Adipose tissue (tissue), 3 donors: ENCODE measurements at regions not wholly inside any gene's neighbourhood (a gene's known extent, or its start where the extent isn't known, plus 50 kb on each side); places are given as distances from the start of the nearest gene placed in this dataset.

Experiments used
- H3K27ac ChIP-seq: one replicate; pipeline ENCODE4 v1.5.1; 2013; ENCODE audit warnings: low read depth, low read length
- WGBS, 3 donors: extraction: QIAGEN DNeasy Blood & Tissue Kit; methylation state at CpG; one replicate each; pipeline ENCODE4 v1.1.7; 2013; 5-methylcytosine and 5-hydroxymethylcytosine counted together
- donor health status: healthy with polysubstance abuse.
- donor health status: Bipolar disorder and iron deficiency.
- donor health status: healthy.

DNA sequence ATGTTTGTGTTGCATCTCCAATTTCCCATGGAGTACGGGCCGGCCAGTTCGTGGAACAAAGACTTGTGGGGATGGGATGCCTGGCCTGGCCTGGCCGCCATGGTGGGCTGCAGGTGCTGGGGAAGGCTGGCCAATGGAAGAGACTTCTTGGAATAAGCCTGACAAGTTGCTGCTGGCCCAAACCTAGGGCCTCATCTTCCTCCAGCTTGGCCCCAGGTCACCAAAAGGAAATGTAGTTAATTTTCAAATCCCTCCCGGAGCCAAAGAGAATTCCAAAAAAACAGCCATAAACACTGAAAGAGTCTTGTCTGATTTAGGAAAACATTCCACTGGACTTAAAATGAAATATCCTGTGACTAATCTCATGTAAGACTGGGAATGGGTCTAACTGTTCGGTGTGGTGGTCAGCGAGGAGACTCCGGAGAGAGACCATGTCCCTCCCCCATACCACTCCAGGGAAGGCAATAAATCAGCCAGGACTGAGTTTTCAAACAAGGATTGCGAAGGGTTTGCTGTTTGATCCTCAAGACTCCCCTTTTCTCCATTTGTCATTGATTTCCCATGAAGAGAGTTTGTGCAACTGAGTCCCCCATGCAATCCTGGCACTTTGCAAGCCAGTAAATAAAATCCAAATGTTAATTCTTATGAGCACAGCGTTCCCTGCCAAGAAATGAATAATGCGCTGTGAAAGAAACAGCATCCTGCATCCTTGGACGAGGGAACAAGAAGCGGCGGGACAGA, 128.7 kb upstream of the HABP2 start:
- WGBS, 3 donors = 57 to 80% (median 67%) methylated on average over 14 of the region's 14 CpGs
- H3K27ac ChIP-seq = no peak overlapping the region

DNA sequence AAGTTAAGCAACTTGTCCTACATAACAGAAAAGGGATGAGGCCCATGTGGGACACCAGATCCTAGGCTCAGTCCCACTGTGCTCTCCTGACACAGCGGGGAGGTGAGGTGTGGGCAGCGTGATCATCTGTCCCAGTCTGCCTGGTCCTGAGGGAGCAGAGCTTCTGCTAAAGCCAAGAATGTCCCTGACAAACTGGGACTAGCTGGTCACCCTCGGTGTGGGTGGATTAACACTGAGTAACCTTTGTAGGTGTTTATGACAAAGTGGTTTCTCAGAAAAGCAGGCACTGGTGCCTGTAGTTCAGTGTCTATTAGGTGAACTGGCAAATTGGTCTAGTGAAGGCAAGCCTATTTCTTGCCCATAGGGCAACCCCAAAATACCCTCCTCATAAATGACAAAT, 127.8 kb upstream of the HABP2 start:
- 81 to 89% (median 85%) methylated on average over 3 of the region's 3 CpGs for WGBS, 3 donors
- no peak overlapping the region for H3K27ac ChIP-seq

DNA sequence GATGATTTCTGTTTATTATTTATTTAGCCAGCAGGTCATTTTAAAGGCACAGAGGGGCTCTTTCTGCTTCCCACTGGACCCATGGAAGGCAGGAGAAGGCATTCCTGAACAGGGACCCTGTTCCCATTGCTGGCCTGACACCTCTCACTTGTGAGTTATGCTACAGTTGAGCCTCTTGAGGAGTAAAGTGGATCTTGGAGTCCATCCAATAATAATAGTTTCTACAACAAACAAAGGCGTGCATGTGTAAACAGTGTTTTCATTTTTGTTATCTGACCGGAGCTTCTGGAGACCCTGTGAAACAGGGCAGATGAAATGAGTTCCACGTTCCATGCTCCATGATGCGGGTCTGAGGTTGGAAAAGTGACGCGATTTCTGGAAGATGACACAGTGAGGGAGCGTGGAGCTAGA, 127.3 kb upstream of the HABP2 start:
- H3K27ac ChIP-seq = no peak overlapping the region
- WGBS, 3 donors = 57 to 76% (median 58%) methylated on average over 7 of the region's 7 CpGs

DNA sequence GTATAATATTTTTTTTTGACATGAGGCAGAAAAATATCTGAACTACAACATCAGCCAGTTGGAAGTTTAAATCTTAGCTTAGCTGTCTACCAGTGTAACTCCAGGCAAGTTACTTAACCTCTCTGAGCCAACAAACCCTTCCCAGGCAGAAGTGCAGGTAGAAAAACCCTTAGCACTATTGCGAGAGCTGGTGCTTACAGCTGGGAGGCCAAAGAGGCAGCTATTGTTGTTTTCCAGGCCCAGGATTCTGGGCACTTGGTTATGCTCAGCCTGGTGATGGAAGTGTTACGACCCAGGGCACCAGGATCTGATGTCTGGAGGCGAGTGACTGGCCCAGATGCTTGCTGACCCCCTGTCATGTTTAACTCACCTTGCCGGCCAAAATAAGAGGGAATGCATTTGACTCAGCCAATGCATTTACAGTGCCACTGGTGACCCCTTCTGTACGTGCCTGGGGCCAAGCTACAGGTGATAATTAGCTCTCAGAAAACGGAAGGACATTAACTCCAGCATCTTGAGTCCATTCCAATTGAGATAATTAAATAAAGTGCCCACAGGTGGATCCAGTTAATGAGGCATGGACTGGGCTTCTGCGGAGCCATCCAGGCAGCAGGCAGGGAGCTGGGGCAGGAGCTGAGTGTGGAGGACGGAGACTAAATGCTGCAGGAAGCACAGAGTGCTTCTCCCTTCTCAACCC, 126.5 kb upstream of the HABP2 start:
- H3K27ac ChIP-seq = no peak overlapping the region
- 86 to 89% (median 86%) methylated on average over 8 of the region's 8 CpGs for WGBS, 3 donors

DNA sequence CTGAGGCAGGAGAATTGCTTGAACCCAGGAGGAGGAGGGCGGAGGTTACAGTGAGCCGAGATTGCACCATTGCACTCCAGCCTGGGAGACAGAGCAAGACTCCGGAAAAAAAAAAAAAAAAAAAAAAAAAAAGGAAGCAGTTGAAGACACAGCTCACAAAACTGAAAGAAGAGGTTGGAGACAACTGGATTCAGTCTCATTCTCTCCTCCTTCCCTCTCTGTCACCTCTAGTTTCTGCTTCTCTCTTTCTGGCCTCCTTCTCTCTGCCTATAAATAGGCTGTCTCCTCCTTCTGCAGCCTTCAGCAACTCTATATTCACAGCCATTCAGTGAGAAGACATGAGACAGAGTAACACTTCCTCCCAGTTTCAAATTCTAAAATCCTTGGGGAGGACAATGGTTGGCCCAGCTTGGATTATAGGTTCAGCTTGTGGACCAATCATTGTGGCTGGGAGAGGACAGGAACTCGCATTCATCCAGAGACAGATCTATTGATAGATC, 125.6 kb upstream of the HABP2 start:
- 66 to 91% (median 73%) methylated on average over 4 of the region's 4 CpGs for WGBS, 3 donors
- no peak overlapping the region for H3K27ac ChIP-seq

DNA sequence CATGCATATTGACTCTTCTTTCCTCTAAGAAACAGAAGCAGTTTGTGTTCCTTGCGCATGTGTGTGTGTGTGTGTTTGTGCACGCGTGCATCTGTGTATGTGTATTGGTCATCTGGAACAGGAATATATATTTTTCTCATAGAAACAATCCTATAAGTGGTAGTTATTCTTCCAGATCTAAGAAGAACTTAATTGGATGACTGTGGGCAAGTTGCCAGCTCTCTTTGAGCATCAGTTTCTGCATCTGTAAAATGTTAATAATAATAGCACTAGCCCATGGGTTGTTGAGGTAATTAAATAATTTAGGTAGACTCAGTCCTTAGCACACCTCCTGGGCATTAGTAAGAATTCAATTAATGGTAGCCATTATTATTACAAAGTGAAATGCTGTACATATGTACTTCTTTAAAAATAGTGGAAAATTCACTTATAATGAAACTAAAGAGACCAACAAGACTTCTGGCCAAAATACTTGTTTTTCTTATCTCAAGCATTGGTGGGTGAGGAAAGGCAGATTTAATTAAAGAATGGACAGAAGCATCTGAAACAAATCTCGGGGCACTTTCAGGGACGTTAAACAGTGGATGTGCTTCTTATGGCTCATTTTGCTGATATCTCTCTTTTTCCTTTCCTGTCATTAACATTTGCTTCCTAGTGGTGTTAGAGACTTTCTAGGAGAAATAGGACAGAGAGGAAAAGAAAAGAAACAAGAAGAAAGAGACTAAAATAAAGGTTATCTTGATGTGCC, 124.9 kb upstream of the HABP2 start:
- H3K27ac ChIP-seq = no peak overlapping the region
- WGBS, 3 donors = 86 to 89% (median 86%) methylated on average over 5 of the region's 5 CpGs

DNA sequence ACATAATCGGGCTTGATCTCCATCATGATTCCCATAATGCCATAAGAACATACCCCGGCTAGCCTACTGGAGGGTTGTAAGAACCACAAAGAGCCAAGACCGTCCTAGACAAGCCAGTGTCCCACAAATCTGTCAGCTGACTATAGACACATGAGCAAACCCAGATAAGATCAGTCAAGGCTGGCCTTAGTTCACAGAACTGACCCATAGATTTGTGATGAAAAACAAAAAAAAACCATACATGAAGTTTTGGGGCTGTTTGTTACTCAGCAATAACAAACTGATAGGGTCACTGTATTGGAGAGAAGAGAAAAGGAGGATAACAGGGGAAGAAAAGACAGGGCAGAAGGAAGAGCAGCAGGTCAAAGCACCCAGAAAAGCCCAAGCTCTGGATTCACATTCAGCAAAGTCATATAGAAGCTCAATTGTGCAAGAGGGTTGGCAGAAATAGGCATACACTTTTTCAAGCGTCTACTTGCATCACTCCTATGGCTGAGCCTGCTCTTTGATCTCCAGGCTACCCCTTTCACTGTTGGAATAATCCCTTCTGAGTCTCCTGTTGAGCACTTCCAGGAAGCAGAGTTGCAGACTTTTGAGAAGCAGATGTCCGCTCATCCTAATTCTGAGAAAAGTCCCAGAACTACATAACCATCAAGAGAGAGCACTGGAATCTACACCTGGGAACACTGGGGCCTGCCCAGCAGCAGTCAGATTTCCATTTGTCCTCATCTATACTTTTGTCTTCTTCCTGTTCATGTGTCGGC, 122.0 kb upstream of the HABP2 start:
- no peak overlapping the region for H3K27ac ChIP-seq
- 85 to 91% (median 87%) methylated on average over 6 of the region's 6 CpGs for WGBS, 3 donors

DNA sequence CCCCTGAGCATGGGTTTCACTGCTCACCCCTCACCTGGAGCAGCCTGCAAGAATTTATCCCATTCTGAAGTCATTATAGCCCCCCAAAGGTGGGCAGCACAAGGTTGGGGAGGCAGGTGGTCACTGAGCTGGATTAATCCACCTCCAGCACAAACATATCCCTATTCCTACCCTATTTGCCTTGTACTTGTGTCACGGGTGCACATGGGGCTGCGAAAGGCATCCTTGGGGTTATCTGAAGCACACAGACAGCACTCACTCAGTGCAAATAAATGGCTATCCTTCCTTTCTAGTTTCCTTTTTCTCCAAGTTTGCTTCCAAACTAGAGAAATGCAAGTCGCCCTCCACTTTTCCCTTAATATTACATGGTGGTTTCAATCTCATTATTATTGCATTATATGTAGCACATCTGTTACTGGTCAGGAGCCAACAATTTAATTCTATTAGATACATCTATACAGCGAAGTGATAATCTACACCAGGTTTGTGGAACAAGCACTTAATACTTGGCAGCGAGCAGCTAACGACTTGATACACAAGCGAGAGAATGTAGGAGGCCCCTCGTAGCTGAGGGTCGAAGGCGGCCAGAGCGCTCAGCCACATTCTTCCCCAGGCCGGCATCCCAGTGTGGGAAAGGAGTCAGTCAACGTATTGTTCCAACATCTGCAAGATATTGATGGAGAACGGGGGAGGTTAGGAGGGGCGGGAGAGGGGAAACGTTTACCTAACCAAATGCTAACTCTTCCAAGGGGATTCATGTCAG, 121.3 kb upstream of the HABP2 start:
- WGBS, 3 donors = 48 to 70% (median 65%) methylated on average over 16 of the region's 16 CpGs
- H3K27ac ChIP-seq = no peak overlapping the region

DNA sequence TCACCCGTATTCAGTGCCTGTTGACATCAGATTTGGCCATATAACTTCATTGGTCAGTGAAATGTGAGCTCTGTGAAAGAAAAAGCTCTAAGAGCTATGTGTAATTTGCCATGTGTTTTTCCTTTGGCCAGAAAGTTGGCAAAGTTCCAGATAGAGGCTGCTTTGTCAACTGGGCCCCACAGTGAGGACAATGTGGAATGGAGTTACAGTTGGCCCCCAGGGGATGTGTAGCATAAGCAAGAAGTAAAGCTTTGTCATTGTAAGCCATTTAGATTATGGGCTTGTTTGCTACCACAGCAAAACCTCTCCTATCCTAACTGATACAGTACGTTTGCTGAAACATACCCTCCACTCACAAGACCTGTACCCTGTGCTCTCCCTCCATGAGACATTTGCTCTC, 119.1 kb upstream of the HABP2 start:
- 60 to 91% (median 67%) methylated on average over 2 of the region's 2 CpGs for WGBS, 3 donors
- H3K27ac ChIP-seq = no peak overlapping the region

DNA sequence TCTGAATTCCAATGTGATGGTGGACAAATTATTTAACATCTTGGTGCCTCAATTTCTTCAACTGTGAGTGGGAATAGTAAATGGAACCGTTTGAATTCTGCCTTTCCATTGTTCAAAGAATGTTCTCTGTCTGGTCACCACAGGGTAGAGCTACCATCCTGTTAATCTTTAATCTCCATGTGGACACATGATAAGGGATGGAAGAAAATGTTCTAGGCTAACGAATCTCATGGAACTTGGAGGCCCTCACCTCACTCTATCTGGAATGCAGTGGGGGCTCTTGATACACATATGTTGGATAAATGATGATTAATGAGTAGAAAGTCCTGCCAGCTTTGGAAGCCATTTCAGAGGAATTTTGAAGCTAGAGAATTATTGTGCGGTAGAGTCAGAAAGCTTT, 118.5 kb upstream of the HABP2 start:
- WGBS, 3 donors = 45 to 87% (median 80%) methylated on average over 3 of the region's 3 CpGs
- H3K27ac ChIP-seq = no peak overlapping the region

DNA sequence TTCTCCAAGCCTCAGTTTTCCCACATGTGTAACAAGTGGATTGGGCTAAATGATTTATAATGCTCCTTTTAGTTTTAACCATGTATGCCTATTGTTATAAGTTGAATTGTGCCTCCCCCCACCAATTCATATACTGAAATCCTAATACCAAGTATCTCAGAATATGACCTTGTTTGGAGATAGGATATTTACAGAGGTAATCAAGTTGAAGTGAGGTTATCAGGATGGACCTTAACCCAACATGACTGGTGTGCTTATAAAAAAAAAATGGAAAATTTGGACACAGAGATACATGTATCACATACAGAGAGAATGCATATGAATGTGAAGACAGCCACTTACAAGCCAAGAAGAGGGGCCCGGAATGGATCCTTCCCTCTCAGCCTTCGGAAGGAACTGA, 117.9 kb upstream of the HABP2 start:
- H3K27ac ChIP-seq = no peak overlapping the region
- WGBS, 3 donors = 89 to 93% (median 89%) methylated on average over 2 of the region's 2 CpGs

DNA sequence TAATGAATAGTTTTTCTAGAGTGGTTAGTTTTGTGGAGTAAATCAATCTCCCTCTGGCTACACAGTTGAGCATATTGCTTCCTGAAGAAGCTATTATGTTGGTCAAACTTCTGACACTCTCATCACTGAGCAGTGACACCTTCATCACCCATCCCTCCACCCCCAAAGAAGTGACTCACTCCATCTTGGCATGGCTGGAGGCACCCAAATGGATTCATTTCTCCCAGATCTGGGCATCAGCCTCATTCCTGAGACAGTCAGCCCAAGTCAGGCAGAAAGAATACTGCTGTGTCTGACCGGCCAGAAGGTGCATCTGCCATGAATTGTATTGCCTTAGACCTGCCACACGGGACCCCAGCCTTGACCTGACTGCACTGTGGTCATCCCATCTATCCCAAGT, 117.0 kb upstream of the HABP2 start:
- no peak overlapping the region for H3K27ac ChIP-seq
- WGBS, 3 donors = 85 to 95% (median 88%) methylated on average over 2 of the region's 2 CpGs

DNA sequence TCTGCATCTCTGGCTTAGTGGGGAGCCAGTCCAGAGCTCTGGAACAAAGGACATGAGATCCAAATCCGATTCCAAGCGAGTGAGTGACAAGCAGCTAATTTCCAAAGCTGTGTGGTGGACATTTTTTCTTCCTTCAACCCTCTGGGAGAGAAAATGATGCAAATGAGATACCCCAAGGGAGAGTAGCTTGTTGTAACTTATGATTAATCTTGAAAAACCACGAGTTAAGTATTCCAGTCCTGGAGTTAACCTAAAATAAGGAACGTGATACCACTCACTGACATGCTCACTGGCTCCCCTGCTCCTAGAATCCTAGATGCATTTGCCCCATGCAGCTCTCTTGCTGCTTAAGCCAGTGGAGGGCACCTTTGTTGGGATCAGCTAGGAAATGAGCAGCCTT, 116.0 kb upstream of the HABP2 start:
- WGBS, 3 donors = 49 to 76% (median 55%) methylated on average over 4 of the region's 4 CpGs
- H3K27ac ChIP-seq = no peak overlapping the region

DNA sequence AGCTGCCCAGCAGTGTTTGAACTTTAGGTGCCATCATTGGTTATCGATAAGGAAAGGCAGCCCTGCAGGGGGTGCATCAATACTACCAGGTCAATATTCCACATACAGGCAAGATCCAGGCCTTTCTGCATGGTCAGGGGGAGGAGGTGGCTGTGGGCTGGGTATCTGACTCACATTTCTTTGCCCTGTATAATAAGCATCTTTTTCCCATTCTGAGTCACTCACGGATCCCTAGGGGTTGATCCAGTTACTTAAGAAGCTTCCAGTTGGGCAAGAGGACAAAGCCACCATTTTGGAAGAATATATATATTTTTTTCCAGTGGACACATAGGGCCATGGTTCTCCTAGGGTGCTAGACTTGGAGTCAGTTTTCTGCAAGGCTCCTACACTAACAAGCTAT, 114.2 kb upstream of the HABP2 start:
- no peak overlapping the region for H3K27ac ChIP-seq
- 60 to 80% (median 80%) methylated on average over 2 of the region's 2 CpGs for WGBS, 3 donors

DNA sequence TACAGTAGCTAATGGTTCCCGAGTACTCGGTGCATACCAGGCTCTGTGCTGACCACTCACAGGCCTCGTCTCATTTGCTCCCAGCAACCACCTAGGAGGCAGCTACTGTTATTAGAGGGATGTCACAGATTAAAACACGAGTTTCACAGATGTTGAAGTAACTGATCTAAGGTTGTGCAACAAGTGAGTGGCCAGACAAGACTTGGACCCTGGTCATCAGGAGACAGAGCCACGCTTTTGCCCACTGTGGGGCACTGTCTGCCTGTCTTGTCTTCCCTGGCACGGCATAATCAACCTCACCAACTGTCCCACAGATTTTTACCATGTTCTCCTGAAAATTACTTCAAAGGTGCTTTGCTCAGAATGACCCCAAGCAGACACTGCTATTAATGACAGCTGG, 111.6 kb upstream of the HABP2 start:
- no peak overlapping the region for H3K27ac ChIP-seq
- WGBS, 3 donors = 78 to 82% (median 80%) methylated on average over 6 of the region's 6 CpGs

DNA sequence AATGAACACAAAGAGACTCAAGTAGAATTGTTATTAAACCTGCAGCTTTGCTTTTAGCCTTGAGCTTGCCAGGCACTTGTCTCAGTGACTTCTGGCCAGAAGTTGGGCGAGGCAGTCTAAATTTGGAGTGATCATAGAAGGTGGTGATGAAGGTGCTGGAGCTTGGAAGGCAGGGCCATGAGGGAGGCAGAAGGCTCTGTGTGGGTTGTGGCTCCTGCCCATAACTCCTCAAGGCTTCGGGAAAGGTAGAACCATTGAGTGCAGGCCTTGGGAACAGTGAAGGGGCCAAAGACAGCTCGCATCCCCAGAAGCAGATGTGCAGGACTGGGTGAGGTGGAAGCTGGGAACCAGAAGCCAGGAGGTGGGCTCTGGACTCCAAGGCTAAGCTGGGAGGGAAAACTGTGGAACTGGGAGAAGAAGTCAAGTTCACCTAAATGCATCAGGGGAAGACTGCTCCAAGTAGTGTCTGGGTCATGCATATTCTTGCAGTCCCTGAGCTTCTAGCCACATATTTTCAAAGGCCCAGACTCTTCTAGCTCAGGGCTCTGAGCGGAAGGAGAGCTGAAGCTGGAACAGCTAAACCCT, 111.1 kb upstream of the HABP2 start:
- no peak overlapping the region for H3K27ac ChIP-seq
- WGBS, 3 donors = 92 to 96% (median 92%) methylated on average over 4 of the region's 4 CpGs

DNA sequence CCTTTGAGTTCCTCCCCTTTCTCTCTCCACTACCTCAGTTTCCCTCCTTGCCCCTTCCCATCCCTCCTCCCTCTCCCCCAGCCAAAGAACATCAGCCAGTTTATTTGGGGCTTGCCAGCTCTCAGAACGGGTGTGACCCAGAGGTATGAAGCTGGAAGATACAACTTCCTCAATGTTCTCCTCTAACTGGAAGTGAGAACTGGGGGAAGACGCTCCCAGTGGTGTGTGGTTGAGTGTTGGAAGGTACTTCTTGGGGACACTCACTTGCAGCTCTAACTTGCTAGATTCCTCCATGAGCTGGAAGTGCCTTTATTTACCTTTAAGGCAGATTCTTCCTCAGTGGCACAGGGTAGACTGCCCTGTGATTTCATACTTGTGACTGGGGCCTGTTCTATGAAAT, 110.5 kb upstream of the HABP2 start:
- H3K27ac ChIP-seq = no peak overlapping the region
- 54 to 89% (median 60%) methylated on average over 2 of the region's 2 CpGs for WGBS, 3 donors
